Naive thymus-derived CD4-positive, alpha-beta T cell (primary cell): ENCODE measurements at regions not wholly inside any gene's neighbourhood (a gene's known extent, or its start where the extent isn't known, plus 50 kb on each side); places are given as distances from the start of the nearest gene placed in this dataset.

Experiments used
- ATAC-seq: fragments of 150-1000 bp; cut with Tn5 transposase; 2 replicates; pipeline ENCODE4 v1.10.0; 2021; ENCODE audit warnings: mild to moderate bottlenecking, moderate library complexity
- CTCF ChIA-PET: fragments of 350-600 bp; sonication (Branson Sonifier 250); formaldehyde crosslinking; loops from one replicate; lab custom pipeline; 2021; ENCODE audit warnings: antibody characterized with exemption; lab: Charles Lee
- POLR2A ChIA-PET: fragments of 350-600 bp; sonication (Branson Sonifier 250); formaldehyde crosslinking; loops from one replicate; lab custom pipeline; 2021; ENCODE audit warnings: antibody characterized with exemption, inconsistent platforms; lab: Charles Lee
- DNase-seq, 9 donors: peaks; one replicate each; pipeline versions ENCODE4 v3.0.0 to v3.0.0-alpha.2; 2020 to 2022; ENCODE audit warnings: mixed read lengths in 1 of 9
- H3K27ac ChIP-seq: one replicate; pipeline ENCODE4 v1.7.0; 2013; ENCODE audit warnings: mild to moderate bottlenecking, low read depth, low read length, moderate library complexity
- H3K27me3 ChIP-seq, 2 donors: one replicate each; pipeline ENCODE4 v1.7.0; 2013; ENCODE audit warnings: low read length in 2 of 2, mild to moderate bottlenecking in 2 of 2, moderate library complexity in 2 of 2; ENCODE audit not compliant: control insufficient read depth in 2 of 2, insufficient read depth in 2 of 2
- H3K36me3 ChIP-seq, 3 experiments: 1 replicate in 2 of 3; 2 replicates in 1 of 3; pipeline ENCODE4 v1.7.0; 2013; ENCODE audit warnings: low read length in 3 of 3, mild to moderate bottlenecking in 3 of 3, moderate library complexity in 1 of 3; ENCODE audit not compliant: insufficient read depth in 3 of 3, control insufficient read depth in 2 of 3
- H3K4me1 ChIP-seq, 2 donors: one replicate each; pipeline ENCODE4 v1.7.0; 2013; ENCODE audit warnings: low read length in 2 of 2, mild to moderate bottlenecking in 2 of 2, moderate library complexity in 1 of 2; ENCODE audit not compliant: control insufficient read depth in 2 of 2, insufficient read depth in 2 of 2
- H3K4me3 ChIP-seq: 2 replicates; pipeline ENCODE4 v1.7.0; 2013; ENCODE audit warnings: mild to moderate bottlenecking, low read length
- H3K9me3 ChIP-seq, 3 experiments: 1 replicate in 2 of 3; 2 replicates in 1 of 3; pipeline ENCODE4 v1.7.0; 2013; ENCODE audit warnings: low read length in 3 of 3; ENCODE audit not compliant: control insufficient read depth in 2 of 3
- H3K27ac Mint-ChIP-seq, 9 donors: one replicate each; pipeline ENCODE4 v1.8.0; 2020 to 2022; ENCODE audit warnings: mixed read lengths in 9 of 9, mild to moderate bottlenecking in 8 of 9, moderate library complexity in 5 of 9, inconsistent platforms in 2 of 9
- H3K27me3 Mint-ChIP-seq, 5 donors: one replicate each; pipeline ENCODE4 v1.8.0; 2021 to 2022; ENCODE audit warnings: mixed read lengths in 5 of 5, mild to moderate bottlenecking in 1 of 5
- H3K36me3 Mint-ChIP-seq, 5 donors: one replicate each; pipeline ENCODE4 v1.8.0; 2020 to 2022; ENCODE audit warnings: mixed read lengths in 5 of 5, mild to moderate bottlenecking in 3 of 5, inconsistent platforms in 1 of 5
- H3K4me1 Mint-ChIP-seq, 7 donors: one replicate each; pipeline ENCODE4 v1.8.0; 2020 to 2022; ENCODE audit warnings: mixed read lengths in 7 of 7, mild to moderate bottlenecking in 3 of 7, inconsistent platforms in 1 of 7
- H3K4me3 Mint-ChIP-seq, 10 donors: one replicate each; pipeline ENCODE4 v1.8.0; 2020 to 2022; ENCODE audit warnings: mild to moderate bottlenecking in 10 of 10, mixed read lengths in 10 of 10, moderate library complexity in 6 of 10, inconsistent platforms in 2 of 10
- H3K9me3 Mint-ChIP-seq, 11 donors: one replicate each; pipeline ENCODE4 v1.8.0; 2020 to 2022; ENCODE audit warnings: mixed read lengths in 11 of 11, mild to moderate bottlenecking in 4 of 11, inconsistent platforms in 1 of 11, moderate library complexity in 1 of 11
- intact Hi-C, 2 donors: fragments of 100-400 bp; cut with micrococcal nuclease; formaldehyde crosslinking; loops; one replicate each; pipeline ENCODE4 v1.15.1; 2023

DNA sequence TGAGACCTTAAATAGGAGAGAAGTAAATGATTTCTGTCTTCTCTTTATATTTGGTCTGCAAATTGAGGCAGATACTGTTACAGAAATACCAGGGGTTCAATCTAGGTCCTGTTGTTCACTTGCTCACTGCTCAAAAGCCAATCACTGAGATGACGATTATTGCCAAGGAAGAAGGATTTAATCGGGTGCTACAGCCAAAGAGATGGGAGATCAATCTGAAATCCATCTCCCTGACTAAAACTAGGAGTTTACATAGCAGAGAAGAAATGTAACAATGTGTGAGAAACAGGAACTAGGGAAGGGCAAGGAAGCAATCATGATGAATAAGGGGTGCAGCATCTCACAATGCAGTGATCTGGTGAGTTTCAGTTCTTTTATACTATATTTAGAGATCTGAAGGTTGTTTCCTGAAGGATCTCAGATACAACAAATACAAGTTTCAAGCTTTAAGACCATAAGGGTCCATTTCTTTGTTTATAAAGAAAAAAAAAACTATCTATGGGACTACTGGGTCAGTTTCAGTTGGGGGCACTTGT lies 117.9 kb upstream of the FAM9B start:
- H3K36me3 ChIP-seq, result no peaks in the 10 kb centered on the region
- H3K4me1 Mint-ChIP-seq, result peaks cover 0 to 9% (median 0%) of the 10 kb centered on the region in 7 donors
- no peak overlapping the region for H3K4me3 ChIP-seq
- H3K36me3 Mint-ChIP-seq, result peaks cover 0 to 14% (median 0%) of the 10 kb centered on the region in 5 donors
- peaks cover 0 to 14% (median 5%) of the 10 kb centered on the region in 11 donors for H3K9me3 Mint-ChIP-seq
- H3K4me3 Mint-ChIP-seq, result peak overlapping the region in 1 of 10 donors; percentile 25
- ATAC-seq (no peak), DNase-seq (no peak)
- H3K27ac ChIP-seq, result no peak overlapping the region
- H3K27me3 ChIP-seq, result no peaks in the 10 kb centered on the region
- no peaks in the 10 kb centered on the region for H3K27me3 Mint-ChIP-seq
- no peaks in the 10 kb centered on the region for H3K9me3 ChIP-seq
- CTCF ChIA-PET, result no interaction called here
- no peaks in the 10 kb centered on the region for H3K4me1 ChIP-seq
- POLR2A ChIA-PET, result no interaction called here
- intact Hi-C loops, result loop anchor here in 1 of 2 donors (2.0 kb wide), 1 partner anchor 15 kb away; no protein-coding TSS in a partner anchor
- H3K27ac Mint-ChIP-seq, result no peak overlapping the region

DNA sequence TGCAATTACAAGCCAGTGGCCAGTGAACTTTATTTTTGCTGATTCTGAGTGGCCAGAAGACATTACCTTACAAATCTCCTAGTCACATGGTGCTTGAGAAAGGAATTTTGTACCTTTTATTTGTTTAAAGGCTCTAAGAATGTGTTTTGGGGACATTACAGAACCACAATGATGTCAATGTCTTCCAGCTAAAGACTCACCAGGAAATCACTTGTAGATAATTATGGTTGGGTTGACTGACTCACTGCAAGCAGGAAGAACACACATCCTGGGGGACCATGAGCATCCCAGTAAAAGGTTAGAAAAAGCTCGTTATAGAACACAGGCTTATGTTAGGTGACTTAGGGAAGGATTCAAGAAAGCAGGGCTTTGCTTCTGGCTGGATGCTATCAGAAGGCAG lies 119.4 kb upstream of the FAM9B start:
- no peaks in the 10 kb centered on the region for H3K27me3 ChIP-seq
- H3K4me1 ChIP-seq, result no peaks in the 10 kb centered on the region
- H3K27ac ChIP-seq, result no peak overlapping the region
- no peaks in the 10 kb centered on the region for H3K36me3 ChIP-seq
- ChIA-PET CTCF (no interaction called here), POLR2A (no interaction called here)
- Mint-ChIP-seq H3K27ac (peak overlapping the region in 2 of 9 donors; percentile 34 to 46), H3K9me3 (peaks cover 0 to 14% (median 5%) of the 10 kb centered on the region in 11 donors), H3K27me3 (peaks cover 0 to 1% (median 0%) of the 10 kb centered on the region in 5 donors), H3K36me3 (peaks cover 0 to 14% (median 0%) of the 10 kb centered on the region in 5 donors), H3K4me1 (peaks cover 0 to 9% (median 0%) of the 10 kb centered on the region in 7 donors), H3K4me3 (peak overlapping the region in 1 of 10 donors; percentile 23)
- H3K4me3 ChIP-seq, result no peak overlapping the region
- no peak for DNase-seq
- no peaks in the 10 kb centered on the region for H3K9me3 ChIP-seq
- intact Hi-C loops, result loop anchor here in 1 of 2 donors (2.0 kb wide), 1 partner anchor 14 kb away; no protein-coding TSS in a partner anchor
- ATAC-seq, result no peak

DNA sequence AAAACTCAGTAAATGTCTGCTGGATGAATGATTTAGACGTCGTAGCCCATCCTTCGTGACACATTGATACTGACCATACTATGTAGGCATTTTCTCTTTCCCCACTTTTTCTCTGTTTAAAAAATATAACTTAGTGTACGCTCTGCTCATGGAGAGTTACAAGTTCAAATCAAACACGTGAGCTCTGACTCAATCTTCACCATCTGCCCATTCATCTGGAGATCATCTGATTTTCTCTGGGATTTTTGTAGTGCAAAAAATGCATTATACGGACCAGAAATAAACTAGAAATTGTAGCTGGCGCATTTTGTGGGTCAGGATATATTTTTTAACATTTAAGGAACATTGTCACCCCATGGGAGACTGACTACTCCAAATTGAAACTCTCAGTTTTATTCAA lies 124.7 kb upstream of the FAM9B start:
- Mint-ChIP-seq H3K27me3 (peaks cover 0 to 6% (median 0%) of the 10 kb centered on the region in 5 donors), H3K4me3 (no peak overlapping the region), H3K4me1 (peaks cover 0 to 18% (median 0%) of the 10 kb centered on the region in 7 donors), H3K9me3 (peaks cover 0 to 12% (median 0%) of the 10 kb centered on the region in 11 donors), H3K36me3 (peaks cover 0 to 9% (median 0%) of the 10 kb centered on the region in 5 donors), H3K27ac (no peak overlapping the region)
- ATAC-seq (no peak), DNase-seq (no peak)
- Histone ChIP-seq H3K36me3 (no peaks in the 10 kb centered on the region), H3K4me3 (no peak overlapping the region), H3K4me1 (no peaks in the 10 kb centered on the region), H3K27ac (no peak overlapping the region), H3K9me3 (no peaks in the 10 kb centered on the region), H3K27me3 (no peaks in the 10 kb centered on the region)
- POLR2A ChIA-PET, result no interaction called here
- CTCF ChIA-PET, result no interaction called here
- intact Hi-C loops, result no loop called here

DNA sequence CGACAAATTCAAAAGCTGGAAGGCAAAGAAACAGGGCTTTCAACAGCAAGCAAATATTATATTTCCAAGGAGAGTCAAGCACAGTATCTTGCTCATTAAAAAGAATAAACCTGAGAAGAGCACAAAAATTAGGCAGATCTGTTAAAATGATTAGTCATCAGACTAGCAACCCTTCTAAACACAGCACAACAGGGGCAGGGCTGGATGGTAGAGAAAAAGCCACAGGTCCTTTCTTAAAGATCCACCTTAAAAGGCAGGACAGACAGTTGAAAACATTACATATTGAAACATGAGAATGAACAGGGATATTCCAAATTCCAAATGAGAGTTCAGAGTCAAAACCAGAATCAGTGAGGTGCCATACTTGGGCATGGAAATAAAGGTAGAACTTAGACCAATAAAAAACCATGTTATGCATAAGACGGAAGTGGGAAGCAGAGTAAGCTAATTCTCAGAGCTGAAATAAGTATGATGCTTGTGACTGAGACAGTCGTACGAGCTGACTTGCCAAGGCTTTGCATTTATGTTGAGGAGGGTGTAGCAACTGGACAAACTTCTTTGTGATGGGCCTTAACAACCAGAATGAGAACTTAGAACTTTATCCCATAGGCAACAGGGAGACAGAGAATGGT lies 126.9 kb upstream of the FAM9B start:
- Mint-ChIP-seq H3K27ac (peak overlapping the region in 4 of 9 donors; percentile 3 to 58 (median 19)), H3K4me3 (no peak overlapping the region), H3K9me3 (peaks cover 0 to 8% (median under 1%) of the 10 kb centered on the region in 11 donors), H3K36me3 (peaks cover 0 to 6% (median 0%) of the 10 kb centered on the region in 5 donors), H3K4me1 (peaks cover 0 to 31% (median 12%) of the 10 kb centered on the region in 7 donors), H3K27me3 (peaks cover 0 to 6% (median 0%) of the 10 kb centered on the region in 5 donors)
- Histone ChIP-seq H3K27me3 (no peaks in the 10 kb centered on the region), H3K9me3 (no peaks in the 10 kb centered on the region), H3K36me3 (no peaks in the 10 kb centered on the region), H3K4me3 (no peak overlapping the region), H3K27ac (no peak overlapping the region), H3K4me1 (peaks cover 0 to 3% of the 10 kb centered on the region in 2 donors)
- ChIA-PET CTCF (no interaction called here), POLR2A (no interaction called here)
- intact Hi-C loops, result loop anchor here in 1 of 2 donors (10.0 kb wide), 2 partner anchors 304 to 514 kb away; partner anchors contain the start of gene TBL1X
- ATAC-seq, result no peak
- no peak for DNase-seq

DNA sequence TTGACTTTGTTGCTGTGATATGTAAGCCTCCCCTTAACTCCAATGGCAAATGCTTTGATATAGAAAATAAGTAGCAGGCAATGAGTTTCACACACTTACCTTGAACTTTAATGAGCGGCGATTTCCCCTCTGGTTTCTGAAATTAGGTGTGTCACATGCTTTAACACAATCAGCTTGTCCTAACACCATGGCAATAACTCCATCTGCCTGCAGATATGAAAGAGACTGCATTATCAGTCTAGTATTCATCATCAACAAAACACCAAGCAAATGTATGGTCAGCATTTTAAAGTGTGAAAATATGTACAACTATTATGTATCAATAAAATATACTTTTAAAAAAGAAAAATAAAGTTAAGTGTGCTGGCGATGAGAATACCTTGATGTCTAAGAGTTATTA lies 128.8 kb upstream of the FAM9B start:
- peaks cover 0 to 39% (median 16%) of the 10 kb centered on the region in 7 donors for H3K4me1 Mint-ChIP-seq
- H3K27ac Mint-ChIP-seq, result no peak overlapping the region
- Histone ChIP-seq H3K36me3 (no peaks in the 10 kb centered on the region), H3K27ac (no peak overlapping the region), H3K4me1 (peaks cover 0 to 3% of the 10 kb centered on the region in 2 donors), H3K9me3 (no peaks in the 10 kb centered on the region), H3K4me3 (no peak overlapping the region), H3K27me3 (no peaks in the 10 kb centered on the region)
- H3K4me3 Mint-ChIP-seq, result no peak overlapping the region
- CTCF ChIA-PET, result interaction anchor here (0.7 kb wide), 1 partner anchor 29 kb away, joined by 5 read pairs; no protein-coding TSS in a partner anchor
- peaks cover 0 to 12% (median 0%) of the 10 kb centered on the region in 5 donors for H3K36me3 Mint-ChIP-seq
- ATAC-seq (no peak), DNase-seq (no peak)
- POLR2A ChIA-PET, result no interaction called here
- peaks cover 0 to 18% (median 4%) of the 10 kb centered on the region in 11 donors for H3K9me3 Mint-ChIP-seq
- intact Hi-C loops, result loop anchor here in 1 of 2 donors (10.0 kb wide), 2 partner anchors 302 to 512 kb away; partner anchors contain the start of gene TBL1X
- H3K27me3 Mint-ChIP-seq, result peaks cover 0 to 6% (median 0%) of the 10 kb centered on the region in 5 donors

DNA sequence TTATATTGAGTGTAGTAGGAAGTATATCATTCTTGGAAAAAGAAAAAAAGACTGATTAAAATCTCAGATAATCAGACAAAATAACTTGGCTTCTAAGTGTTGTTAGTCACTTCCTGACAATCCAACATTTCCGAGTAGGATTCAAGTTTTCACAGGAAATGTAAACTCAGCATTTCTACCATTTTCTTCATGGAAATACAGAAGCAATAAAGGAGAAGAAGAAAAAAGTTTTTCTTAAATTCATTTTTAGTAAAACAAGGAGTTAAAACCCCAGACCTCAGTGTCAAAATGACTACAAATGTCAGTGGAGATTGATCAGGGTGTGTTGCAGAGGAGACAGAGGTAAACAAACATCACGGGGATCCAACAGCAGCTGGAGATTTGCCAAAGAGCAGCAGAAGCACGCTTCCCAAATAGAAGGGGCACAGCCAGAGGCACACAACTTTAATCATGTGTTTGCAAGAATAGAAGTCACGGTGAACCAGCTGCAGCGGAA lies 129.3 kb upstream of the FAM9B start:
- Histone ChIP-seq H3K9me3 (no peaks in the 10 kb centered on the region), H3K4me1 (peaks cover 0 to 3% of the 10 kb centered on the region in 2 donors), H3K36me3 (no peaks in the 10 kb centered on the region), H3K27me3 (no peaks in the 10 kb centered on the region), H3K27ac (no peak overlapping the region), H3K4me3 (no peak overlapping the region)
- Mint-ChIP-seq H3K4me3 (no peak overlapping the region), H3K27ac (peak overlapping the region in 1 of 9 donors; percentile 9), H3K27me3 (peaks cover 0 to 5% (median 0%) of the 10 kb centered on the region in 5 donors), H3K36me3 (peaks cover 0 to 13% (median 0%) of the 10 kb centered on the region in 5 donors), H3K9me3 (peaks cover 0 to 23% (median 4%) of the 10 kb centered on the region in 11 donors), H3K4me1 (peaks cover 0 to 39% (median 16%) of the 10 kb centered on the region in 7 donors)
- ChIA-PET POLR2A (no interaction called here), CTCF (no interaction called here)
- intact Hi-C loops, result loop anchor here in 1 of 2 donors (10.0 kb wide), 2 partner anchors 302 to 512 kb away; partner anchors contain the start of gene TBL1X
- ATAC-seq (no peak), DNase-seq (no peak)
